Neural progenitor cell (in vitro differentiated cells): ENCODE measurements at regions not wholly inside any gene's neighbourhood (a gene's known extent, or its start where the extent isn't known, plus 50 kb on each side); places are given as distances from the start of the nearest gene placed in this dataset.

Experiments used
- CTCF ChIP-seq: fragments of 200-600 bp; sonication (generic); IDR thresholded peaks from 2 replicates; pipeline ENCODE4 v1.5.1; 2017; ENCODE audit warnings: antibody characterized with exemption, mild to moderate bottlenecking
- EZH2 ChIP-seq: fragments of 200-600 bp; sonication (generic); IDR thresholded peaks from 2 replicates; pipeline ENCODE4 v1.6.1; 2017; ENCODE audit warnings: antibody characterized with exemption, mild to moderate bottlenecking, moderate library complexity

GRCh38 chr14:71709987-71710386, 222.2 kb upstream of the RGS6 start:
- TF ChIP-seq EZH2 (no peak), CTCF (no peak)
